ENCODE measurements at regions not wholly inside any gene's neighbourhood (a gene's known extent, or its start where the extent isn't known, plus 50 kb on each side); places are given as distances from the start of the nearest gene placed in this dataset.

DNA sequence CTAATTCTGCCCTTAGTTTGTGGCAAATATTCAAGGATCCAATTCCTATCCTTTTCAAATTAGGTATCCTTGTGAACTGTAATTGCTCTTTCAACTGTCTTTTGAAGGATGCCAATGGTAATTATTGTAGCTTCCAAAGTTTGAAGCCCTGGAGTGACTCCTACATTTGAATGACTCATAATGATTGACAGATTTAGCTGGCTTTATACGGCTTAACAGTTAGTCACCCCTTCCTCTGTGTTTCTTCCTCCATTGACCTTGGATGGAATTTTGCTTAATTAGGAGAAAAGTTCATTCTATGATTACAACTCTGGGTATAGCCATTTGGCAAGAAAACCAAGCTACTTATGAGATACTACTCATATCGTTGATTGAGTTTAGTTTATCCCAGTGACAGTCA, 639.3 kb upstream of the KIRREL3 start:
- TF ChIP-seq, protein P1, sequence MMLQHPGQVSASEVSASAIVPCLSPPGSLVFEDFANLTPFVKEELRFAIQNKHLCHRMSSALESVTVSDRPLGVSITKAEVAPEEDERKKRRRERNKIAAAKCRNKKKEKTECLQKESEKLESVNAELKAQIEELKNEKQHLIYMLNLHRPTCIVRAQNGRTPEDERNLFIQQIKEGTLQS (IDR thresholded peaks at IDR 0.05; ENCODE audit: borderline replicate concordance, extremely low read depth, low read depth, low read length), result no peak
- TF ChIP-seq DPF2 (IDR thresholded peaks at IDR 0.05), result no peak
- TF ChIP-seq, protein P2, sequence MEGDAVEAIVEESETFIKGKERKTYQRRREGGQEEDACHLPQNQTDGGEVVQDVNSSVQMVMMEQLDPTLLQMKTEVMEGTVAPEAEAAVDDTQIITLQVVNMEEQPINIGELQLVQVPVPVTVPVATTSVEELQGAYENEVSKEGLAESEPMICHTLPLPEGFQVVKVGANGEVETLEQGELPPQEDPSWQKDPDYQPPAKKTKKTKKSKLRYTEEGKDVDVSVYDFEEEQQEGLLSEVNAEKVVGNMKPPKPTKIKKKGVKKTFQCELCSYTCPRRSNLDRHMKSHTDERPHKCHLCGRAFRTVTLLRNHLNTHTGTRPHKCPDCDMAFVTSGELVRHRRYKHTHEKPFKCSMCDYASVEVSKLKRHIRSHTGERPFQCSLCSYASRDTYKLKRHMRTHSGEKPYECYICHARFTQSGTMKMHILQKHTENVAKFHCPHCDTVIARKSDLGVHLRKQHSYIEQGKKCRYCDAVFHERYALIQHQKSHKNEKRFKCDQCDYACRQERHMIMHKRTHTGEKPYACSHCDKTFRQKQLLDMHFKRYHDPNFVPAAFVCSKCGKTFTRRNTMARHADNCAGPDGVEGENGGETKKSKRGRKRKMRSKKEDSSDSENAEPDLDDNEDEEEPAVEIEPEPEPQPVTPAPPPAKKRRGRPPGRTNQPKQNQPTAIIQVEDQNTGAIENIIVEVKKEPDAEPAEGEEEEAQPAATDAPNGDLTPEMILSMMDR (IDR thresholded peaks at IDR 0.05 in 2 of 3, conservative IDR thresholded peaks at IDR 0.05 in 1 of 3; ENCODE audit: control insufficient read depth in 2 of 3, extremely low read depth in 1 of 3, insufficient read depth in 1 of 3, low read depth in 3 of 3, low read length in 3 of 3), result no peak

All from GM12878 (cell line).